ENCODE measurements at regions not wholly inside any gene's neighbourhood (a gene's known extent, or its start where the extent isn't known, plus 50 kb on each side); places are given as distances from the start of the nearest gene placed in this dataset.

GRCh38 chr6:94377835-94378234 is 958.5 kb upstream of the EPHA7 start:
- TF ChIP-seq, protein P1, sequence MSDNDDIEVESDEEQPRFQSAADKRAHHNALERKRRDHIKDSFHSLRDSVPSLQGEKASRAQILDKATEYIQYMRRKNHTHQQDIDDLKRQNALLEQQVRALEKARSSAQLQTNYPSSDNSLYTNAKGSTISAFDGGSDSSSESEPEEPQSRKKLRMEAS (IDR thresholded peaks at IDR 0.05) = no peak
- TF ChIP-seq TAF1 (IDR thresholded peaks at IDR 0.05; ENCODE audit: low read depth) (no peak), ZBTB7A (IDR thresholded peaks at IDR 0.05; ENCODE audit: low read depth) (no peak), TCF12 (IDR thresholded peaks at IDR 0.05; ENCODE audit: low read depth) (no peak), EGR1 (IDR thresholded peaks at IDR 0.05) (no peak), EP300 (IDR thresholded peaks at IDR 0.05; ENCODE audit: borderline replicate concordance) (no peak), YY1 (IDR thresholded peaks at IDR 0.05; ENCODE audit: low read depth) (no peak), NFIC (IDR thresholded peaks at IDR 0.05) (no peak)

DNA sequence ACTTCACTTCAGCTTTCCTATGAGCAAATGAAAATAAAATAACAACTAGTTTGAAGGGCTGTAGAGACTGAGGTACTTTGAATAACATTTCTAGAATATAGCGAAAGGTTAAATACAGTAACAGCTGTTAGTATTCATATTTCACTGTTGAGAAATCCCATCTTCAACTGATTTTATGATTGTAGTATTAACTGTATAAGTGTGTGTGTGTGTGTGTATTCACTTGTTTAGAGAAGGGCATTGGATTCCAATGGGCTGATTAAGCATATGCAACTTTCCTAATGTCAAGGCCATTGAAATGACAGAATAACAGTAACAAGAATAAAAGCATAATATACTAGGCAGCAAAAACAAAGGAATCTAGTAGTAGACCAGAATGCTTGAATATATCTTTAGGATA is 957.5 kb upstream of the EPHA7 start:
- TF ChIP-seq FOXM1 (IDR thresholded peaks at IDR 0.05; ENCODE audit: borderline replicate concordance, low read depth) = no peak
- no peak for TF ChIP-seq TCF12 (IDR thresholded peaks at IDR 0.05; ENCODE audit: low read depth)

DNA sequence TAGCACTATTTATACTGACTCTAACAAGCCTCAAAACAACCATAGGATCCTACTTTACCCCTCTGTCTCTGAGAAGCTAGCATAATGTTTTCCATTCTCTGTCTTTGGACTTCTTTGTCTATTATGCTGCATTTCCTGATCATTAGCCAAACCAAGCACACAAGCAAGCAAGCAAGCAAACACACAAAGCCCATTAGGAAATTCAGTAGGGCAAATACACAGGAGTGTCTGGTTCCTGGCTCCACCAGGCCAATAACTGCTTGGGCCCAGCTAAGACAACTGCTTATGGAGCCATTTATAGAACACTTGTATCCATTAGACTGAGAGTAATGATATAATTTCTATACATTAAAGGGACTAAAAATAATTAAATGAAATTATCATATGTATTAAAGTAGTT is 952.9 kb upstream of the EPHA7 start:
- TF ChIP-seq RAD21 (IDR thresholded peaks at IDR 0.05; ENCODE audit: low read depth) (no peak), TEAD4 (IDR thresholded peaks at IDR 0.05) (no peak), CREB1 (IDR thresholded peaks at IDR 0.05; ENCODE audit: low read depth) (no peak), USF1 (IDR thresholded peaks at IDR 0.05) (no peak), FOXM1 (IDR thresholded peaks at IDR 0.05; ENCODE audit: borderline replicate concordance, low read depth) (no peak), EP300 (IDR thresholded peaks at IDR 0.05; ENCODE audit: borderline replicate concordance) (no peak), TAF1 (IDR thresholded peaks at IDR 0.05; ENCODE audit: low read depth) (no peak), CEBPB (IDR thresholded peaks at IDR 0.05) (no peak), ZBTB7A (IDR thresholded peaks at IDR 0.05; ENCODE audit: low read depth) (no peak), NFIC (IDR thresholded peaks at IDR 0.05) (no peak)
- TF ChIP-seq, protein P1 (IDR thresholded peaks at IDR 0.05) = no peak
- TF ChIP-seq, protein P2, sequence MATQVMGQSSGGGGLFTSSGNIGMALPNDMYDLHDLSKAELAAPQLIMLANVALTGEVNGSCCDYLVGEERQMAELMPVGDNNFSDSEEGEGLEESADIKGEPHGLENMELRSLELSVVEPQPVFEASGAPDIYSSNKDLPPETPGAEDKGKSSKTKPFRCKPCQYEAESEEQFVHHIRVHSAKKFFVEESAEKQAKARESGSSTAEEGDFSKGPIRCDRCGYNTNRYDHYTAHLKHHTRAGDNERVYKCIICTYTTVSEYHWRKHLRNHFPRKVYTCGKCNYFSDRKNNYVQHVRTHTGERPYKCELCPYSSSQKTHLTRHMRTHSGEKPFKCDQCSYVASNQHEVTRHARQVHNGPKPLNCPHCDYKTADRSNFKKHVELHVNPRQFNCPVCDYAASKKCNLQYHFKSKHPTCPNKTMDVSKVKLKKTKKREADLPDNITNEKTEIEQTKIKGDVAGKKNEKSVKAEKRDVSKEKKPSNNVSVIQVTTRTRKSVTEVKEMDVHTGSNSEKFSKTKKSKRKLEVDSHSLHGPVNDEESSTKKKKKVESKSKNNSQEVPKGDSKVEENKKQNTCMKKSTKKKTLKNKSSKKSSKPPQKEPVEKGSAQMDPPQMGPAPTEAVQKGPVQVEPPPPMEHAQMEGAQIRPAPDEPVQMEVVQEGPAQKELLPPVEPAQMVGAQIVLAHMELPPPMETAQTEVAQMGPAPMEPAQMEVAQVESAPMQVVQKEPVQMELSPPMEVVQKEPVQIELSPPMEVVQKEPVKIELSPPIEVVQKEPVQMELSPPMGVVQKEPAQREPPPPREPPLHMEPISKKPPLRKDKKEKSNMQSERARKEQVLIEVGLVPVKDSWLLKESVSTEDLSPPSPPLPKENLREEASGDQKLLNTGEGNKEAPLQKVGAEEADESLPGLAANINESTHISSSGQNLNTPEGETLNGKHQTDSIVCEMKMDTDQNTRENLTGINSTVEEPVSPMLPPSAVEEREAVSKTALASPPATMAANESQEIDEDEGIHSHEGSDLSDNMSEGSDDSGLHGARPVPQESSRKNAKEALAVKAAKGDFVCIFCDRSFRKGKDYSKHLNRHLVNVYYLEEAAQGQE (IDR thresholded peaks at IDR 0.05; ENCODE audit: low read depth) = no peak

- no peak for TF ChIP-seq TEAD4 (IDR thresholded peaks at IDR 0.05)
- TF ChIP-seq EGR1 (IDR thresholded peaks at IDR 0.05) = no peak
- TF ChIP-seq NFIC (IDR thresholded peaks at IDR 0.05) = no peak
- no peak for TF ChIP-seq FOXM1 (IDR thresholded peaks at IDR 0.05; ENCODE audit: borderline replicate concordance, low read depth)
- no peak for TF ChIP-seq CEBPB (IDR thresholded peaks at IDR 0.05)
- TF ChIP-seq RAD21 (IDR thresholded peaks at IDR 0.05; ENCODE audit: low read depth) = no peak
- TF ChIP-seq TCF12 (IDR thresholded peaks at IDR 0.05; ENCODE audit: low read depth) = no peak
- no peak for TF ChIP-seq USF1 (IDR thresholded peaks at IDR 0.05)
- TF ChIP-seq TAF1 (IDR thresholded peaks at IDR 0.05; ENCODE audit: low read depth) = no peak
- TF ChIP-seq ZBTB7A (IDR thresholded peaks at IDR 0.05; ENCODE audit: low read depth) = no peak
- TF ChIP-seq, protein P2 (IDR thresholded peaks at IDR 0.05; ENCODE audit: low read depth) = no peak
- no peak for TF ChIP-seq EP300 (IDR thresholded peaks at IDR 0.05; ENCODE audit: borderline replicate concordance)
- TF ChIP-seq, protein P1 (IDR thresholded peaks at IDR 0.05) = no peak
- TF ChIP-seq YY1 (IDR thresholded peaks at IDR 0.05; ENCODE audit: low read depth) = no peak
Measured at GRCh38 chr6:94367316-94367715, 948.0 kb upstream of the EPHA7 start.

DNA sequence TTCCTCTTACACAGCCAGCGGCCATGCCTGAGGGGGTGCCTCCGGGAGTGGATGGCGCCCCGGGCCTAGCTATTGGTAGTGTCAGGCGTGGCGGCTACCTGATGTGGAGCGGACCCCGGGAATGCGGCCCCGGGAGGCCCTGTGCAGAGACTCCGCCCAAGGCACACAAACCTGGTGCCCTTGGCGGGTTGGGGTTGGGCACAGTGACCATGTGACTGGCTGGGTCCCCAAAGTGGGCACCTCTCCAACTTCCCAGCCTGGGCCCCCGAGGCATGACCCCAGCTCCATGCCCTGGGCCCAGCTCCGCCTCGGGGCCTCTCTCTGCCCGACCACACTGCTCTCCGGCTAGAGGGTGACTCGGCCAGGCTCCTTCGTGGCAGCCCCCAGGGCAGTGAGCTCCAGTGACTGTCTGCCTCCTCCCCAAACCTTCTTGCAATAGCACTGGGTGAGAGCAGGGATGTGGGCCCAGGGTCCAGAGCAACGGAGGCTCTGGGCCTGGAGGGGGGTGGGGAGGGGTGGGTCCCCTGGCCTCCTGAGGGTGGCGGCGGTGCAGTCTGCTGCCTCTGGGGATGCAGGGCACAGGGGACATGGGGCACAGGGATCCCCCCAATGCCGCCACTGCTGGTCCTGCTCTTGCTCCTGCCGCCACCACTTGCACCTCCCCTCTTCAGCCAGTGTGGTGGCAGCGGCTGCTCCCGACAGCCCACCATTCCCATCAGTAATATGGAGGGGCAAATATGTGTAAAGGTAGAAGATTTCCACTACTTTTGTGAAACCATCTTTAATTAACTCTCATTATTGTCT is 942.9 kb upstream of the EPHA7 start:
- TF ChIP-seq TEAD4 (IDR thresholded peaks at IDR 0.05) (no peak), RAD21 (IDR thresholded peaks at IDR 0.05; ENCODE audit: low read depth) (no peak), TAF1 (IDR thresholded peaks at IDR 0.05; ENCODE audit: low read depth) (no peak), EGR1 (IDR thresholded peaks at IDR 0.05) (no peak), NFIC (IDR thresholded peaks at IDR 0.05) (no peak), FOXM1 (IDR thresholded peaks at IDR 0.05; ENCODE audit: borderline replicate concordance, low read depth) (no peak), EP300 (IDR thresholded peaks at IDR 0.05; ENCODE audit: borderline replicate concordance) (no peak), YY1 (IDR thresholded peaks at IDR 0.05; ENCODE audit: low read depth) (no peak), USF1 (IDR thresholded peaks at IDR 0.05) (no peak), CREB1 (IDR thresholded peaks at IDR 0.05; ENCODE audit: low read depth) (no peak), CEBPB (IDR thresholded peaks at IDR 0.05) (no peak)
- TF ChIP-seq, protein P2 (IDR thresholded peaks at IDR 0.05; ENCODE audit: low read depth) = no peak
- TF ChIP-seq, protein P1 (IDR thresholded peaks at IDR 0.05) = no peak
